Peyer's patch (tissue), 4 donors: ENCODE measurements at regions not wholly inside any gene's neighbourhood (a gene's known extent, or its start where the extent isn't known, plus 50 kb on each side); places are given as distances from the start of the nearest gene placed in this dataset.

Source experiments
- CTCF ChIP-seq, 6 experiments: fragments of 450-650 bp in 4 of 6; fragments of 200-600 bp in 2 of 6; sonication (generic) in 1 of 6; IDR thresholded peaks; one replicate each; pipeline ENCODE4 v1.5.1; 2017 to 2019; ENCODE audit warnings: antibody characterized with exemption in 6 of 6, mild to moderate bottlenecking in 3 of 6, moderate library complexity in 1 of 6
- POLR2A ChIP-seq, 2 donors: fragments of 450-650 bp; IDR thresholded peaks; one replicate each; pipeline ENCODE4 v1.5.1; 2017; ENCODE audit warnings: antibody characterized with exemption in 2 of 2, mild to moderate bottlenecking in 2 of 2, moderate library complexity in 2 of 2

- TF ChIP-seq CTCF (IDR thresholded peaks at IDR 0.05) (no peak), POLR2A (IDR thresholded peaks at IDR 0.05) (no peak)
Measured at GRCh38 chr4:100063355-100063754, 113.3 kb upstream of the H2AZ1 start.
